ENCODE measurements at regions not wholly inside any gene's neighbourhood (a gene's known extent, or its start where the extent isn't known, plus 50 kb on each side); places are given as distances from the start of the nearest gene placed in this dataset.
"Not testable (repeated sequence)": the region's sequence is repeated elsewhere in the genome, so short reads cannot be mapped to it uniquely, and the experiment has no call there.

GRCh38 chr10:46645110-46645509 is 66.2 kb downstream of the SYT15 start:
- not testable (repeated sequence) for TF ChIP-seq EZH2phosphoT487 (IDR thresholded peaks at IDR 0.05; ENCODE audit: insufficient read depth, low read depth); EZH2 (IDR thresholded peaks at IDR 0.05; ENCODE audit: insufficient read depth, poor library complexity, severe bottlenecking)
